NB4 (cell line): ENCODE measurements at regions not wholly inside any gene's neighbourhood (a gene's known extent, or its start where the extent isn't known, plus 50 kb on each side); places are given as distances from the start of the nearest gene placed in this dataset.

ENCODE experiments used
- DNase-seq: peaks from one replicate; pipeline ENCODE4 v3.0.0; 2010; ENCODE audit warnings: low read depth
- H3K4me3 ChIP-seq: one replicate; pipeline ENCODE4 v1.5.1; 2011; ENCODE audit warnings: mild to moderate bottlenecking, low read depth, low read length, moderate library complexity
- MAX ChIP-seq: IDR thresholded peaks from 2 replicates; pipeline ENCODE4 v1.6.1; 2011; ENCODE audit warnings: low read depth, low read length
- MYC ChIP-seq: IDR thresholded peaks from 2 replicates; pipeline ENCODE4 v1.6.1; 2011; ENCODE audit warnings: low read depth, low read length
- POLR2A ChIP-seq: IDR thresholded peaks from 2 replicates; pipeline ENCODE4 v1.6.1; 2011; ENCODE audit warnings: mild to moderate bottlenecking; ENCODE audit not compliant: insufficient read length; ENCODE audit errors: extremely low read depth
- TF ChIP-seq, protein P1 (sequence below): IDR thresholded peaks from one replicate; pipeline ENCODE4 v1.5.1; 2012; ENCODE audit warnings: low read depth, low read length

DNA sequence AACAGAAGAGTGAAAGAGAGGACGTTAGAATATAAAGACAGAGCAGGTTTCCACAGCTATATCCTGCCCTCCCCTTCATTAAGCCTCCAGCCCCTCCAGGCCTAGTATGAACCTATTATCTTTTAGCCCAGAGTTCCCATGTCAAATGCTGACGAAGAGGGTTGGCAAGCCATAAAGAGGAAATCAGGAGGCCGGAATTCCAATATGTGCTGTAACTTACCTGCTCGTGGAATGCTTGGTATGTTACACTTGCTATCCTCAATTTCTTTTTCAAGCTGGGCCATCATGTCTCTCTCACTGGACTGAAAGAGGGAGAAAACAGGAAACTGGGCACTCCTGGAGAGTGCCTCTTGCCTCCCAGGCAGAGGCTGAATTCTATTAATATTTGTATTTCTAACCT is 264.1 kb downstream of the TRIB2 start:
- DNase-seq: no peak
- no peak overlapping the region for H3K4me3 ChIP-seq
- no peak for TF ChIP-seq MAX
- no peak for TF ChIP-seq POLR2A
- no peak for TF ChIP-seq MYC
- TF ChIP-seq, protein P1, sequence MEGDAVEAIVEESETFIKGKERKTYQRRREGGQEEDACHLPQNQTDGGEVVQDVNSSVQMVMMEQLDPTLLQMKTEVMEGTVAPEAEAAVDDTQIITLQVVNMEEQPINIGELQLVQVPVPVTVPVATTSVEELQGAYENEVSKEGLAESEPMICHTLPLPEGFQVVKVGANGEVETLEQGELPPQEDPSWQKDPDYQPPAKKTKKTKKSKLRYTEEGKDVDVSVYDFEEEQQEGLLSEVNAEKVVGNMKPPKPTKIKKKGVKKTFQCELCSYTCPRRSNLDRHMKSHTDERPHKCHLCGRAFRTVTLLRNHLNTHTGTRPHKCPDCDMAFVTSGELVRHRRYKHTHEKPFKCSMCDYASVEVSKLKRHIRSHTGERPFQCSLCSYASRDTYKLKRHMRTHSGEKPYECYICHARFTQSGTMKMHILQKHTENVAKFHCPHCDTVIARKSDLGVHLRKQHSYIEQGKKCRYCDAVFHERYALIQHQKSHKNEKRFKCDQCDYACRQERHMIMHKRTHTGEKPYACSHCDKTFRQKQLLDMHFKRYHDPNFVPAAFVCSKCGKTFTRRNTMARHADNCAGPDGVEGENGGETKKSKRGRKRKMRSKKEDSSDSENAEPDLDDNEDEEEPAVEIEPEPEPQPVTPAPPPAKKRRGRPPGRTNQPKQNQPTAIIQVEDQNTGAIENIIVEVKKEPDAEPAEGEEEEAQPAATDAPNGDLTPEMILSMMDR: no peak

GRCh38 chr2:12982149-12982584 is 265.4 kb downstream of the TRIB2 start:
- no peak overlapping the region for H3K4me3 ChIP-seq
- TF ChIP-seq POLR2A (no peak), MAX (no peak), MYC (no peak)
- TF ChIP-seq, protein P1: no peak
- DNase-seq: no peak

GRCh38 chr2:12987246-12987645 is 270.5 kb downstream of the TRIB2 start:
- DNase-seq: no peak
- TF ChIP-seq, protein P1: no peak
- TF ChIP-seq MAX (no peak), MYC (no peak), POLR2A (no peak)
- H3K4me3 ChIP-seq: no peak overlapping the region

GRCh38 chr2:12988279-12988678 is 271.5 kb downstream of the TRIB2 start:
- DNase-seq: no peak

GRCh38 chr2:12990523-12990922 is 273.8 kb downstream of the TRIB2 start:
- H3K4me3 ChIP-seq: no peak overlapping the region
- TF ChIP-seq, protein P1: no peak
- TF ChIP-seq MAX (no peak), MYC (no peak), POLR2A (no peak)
- no peak for DNase-seq

More at GRCh38 chr2:12988279-12988678, 271.5 kb downstream of the TRIB2 start:
- TF ChIP-seq POLR2A (no peak), MAX (no peak), MYC (no peak)
- TF ChIP-seq, protein P1: no peak
- H3K4me3 ChIP-seq: no peak overlapping the region

GRCh38 chr2:12998685-12999084 is 281.9 kb downstream of the TRIB2 start:
- no peak for DNase-seq
- no peak overlapping the region for H3K4me3 ChIP-seq
- TF ChIP-seq, protein P1: no peak
- TF ChIP-seq MAX: no peak
- TF ChIP-seq POLR2A: no peak
- TF ChIP-seq MYC: no peak
